ENCODE measurements at regions not wholly inside any gene's neighbourhood (a gene's known extent, or its start where the extent isn't known, plus 50 kb on each side); places are given as distances from the start of the nearest gene placed in this dataset.
A peak's percentile ranks its signal among the peaks of the same experiment; 100 is the strongest.

DNA sequence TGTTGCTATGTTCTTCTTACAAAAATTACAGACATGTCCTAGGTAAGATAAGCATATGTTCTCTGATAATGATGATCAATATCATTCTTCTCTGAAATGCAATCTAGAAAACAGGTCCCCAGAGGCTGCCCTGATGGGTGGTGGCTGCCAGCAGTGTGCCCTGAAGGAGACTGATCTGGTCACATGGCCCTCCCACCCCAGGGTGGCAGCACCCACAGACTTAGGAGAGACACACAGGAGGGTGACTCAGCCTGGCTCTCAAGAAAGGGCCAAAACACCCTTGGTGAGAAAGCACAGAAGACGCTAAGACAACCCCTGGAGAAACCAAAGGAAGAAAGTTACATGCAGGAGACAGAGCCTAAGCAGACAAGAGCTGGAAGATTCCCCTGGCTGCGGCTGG lies 203.7 kb downstream of the TJP1 start:
- Histone ChIP-seq H2BK12ac (ENCODE audit: low read length) (no peak overlapping the region), H2AK5ac (ENCODE audit: low read length) (no peak overlapping the region), H3K4me1 (ENCODE audit: control insufficient read depth in 1 of 2, insufficient read depth in 2 of 2, low read length in 2 of 2) (peaks cover under 1 to 4% of the 10 kb centered on the region in 2 experiments), H3K27ac (ENCODE audit: low read depth, low read length) (no peak overlapping the region), H3K18ac (ENCODE audit: low read length) (no peak overlapping the region), H3K4me2 (ENCODE audit: low read length) (no peak overlapping the region), H2BK5ac (ENCODE audit: low read depth, low read length, poor library complexity) (no peak overlapping the region), H3K23ac (ENCODE audit: low read length) (no peak overlapping the region), H2BK120ac (ENCODE audit: insufficient read depth, low read length, poor library complexity) (no peak overlapping the region), H4K8ac (ENCODE audit: low read depth, low read length) (no peak overlapping the region), H2AFZ (ENCODE audit: insufficient read depth, low read length, poor library complexity) (no peak overlapping the region), H4K12ac (ENCODE audit: low read depth, low read length) (no peak overlapping the region), H3K4me3 (ENCODE audit: low read depth, low read length) (no peak overlapping the region), H3K9ac (ENCODE audit: low read length) (no peak overlapping the region), H3K14ac (ENCODE audit: low read length) (no peak overlapping the region), H3K27me3 (ENCODE audit: insufficient read depth, low read length) (no peaks in the 10 kb centered on the region), H4K91ac (ENCODE audit: low read depth, low read length) (no peak overlapping the region), H3K79me1 (ENCODE audit: low read length) (peaks cover under 1% of the 10 kb centered on the region), H3K4ac (ENCODE audit: low read depth, low read length) (no peak overlapping the region), H3K9me3 (ENCODE audit: insufficient read depth, low read depth, low read length) (no peaks in the 10 kb centered on the region), H3K36me3 (ENCODE audit: control insufficient read depth in 1 of 2, insufficient read depth in 2 of 2, low read length in 2 of 2) (no peaks in the 10 kb centered on the region), H3K79me2 (ENCODE audit: control insufficient read depth, insufficient read depth, low read length, poor library complexity) (no peaks in the 10 kb centered on the region)
- no peak for DNase-seq
- WGBS (ENCODE audit: extremely low coverage, insufficient coverage, insufficient read length) = no CpG with 5 or more reads among the region's 2 CpGs

DNA sequence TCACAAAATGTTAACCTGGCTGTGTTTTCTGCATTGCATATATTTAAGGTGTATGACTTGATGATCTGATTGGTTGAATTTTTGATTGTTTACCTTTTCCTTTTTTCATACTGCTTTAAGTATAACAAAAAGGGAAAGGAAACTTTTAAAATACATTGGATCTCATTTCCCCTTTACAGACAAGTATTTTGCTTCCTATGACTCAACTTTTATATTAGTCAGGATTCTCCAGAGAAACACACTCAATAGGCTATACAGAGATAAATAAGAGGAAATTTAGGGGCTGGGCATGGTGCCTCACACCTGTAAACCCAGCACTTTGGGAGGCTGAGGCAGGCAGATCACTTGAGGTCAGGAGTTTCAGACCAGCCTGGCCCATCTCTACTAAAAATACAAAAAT lies 205.8 kb downstream of the TJP1 start:
- Histone ChIP-seq H3K27ac (ENCODE audit: low read depth, low read length) (no peak overlapping the region), H3K79me2 (ENCODE audit: control insufficient read depth, insufficient read depth, low read length, poor library complexity) (no peaks in the 10 kb centered on the region), H2AFZ (ENCODE audit: insufficient read depth, low read length, poor library complexity) (no peak overlapping the region), H3K4me2 (ENCODE audit: low read length) (no peak overlapping the region), H3K4ac (ENCODE audit: low read depth, low read length) (no peak overlapping the region), H3K27me3 (ENCODE audit: insufficient read depth, low read length) (no peaks in the 10 kb centered on the region), H3K18ac (ENCODE audit: low read length) (no peak overlapping the region), H3K79me1 (ENCODE audit: low read length) (peaks cover 5% of the 10 kb centered on the region), H4K12ac (ENCODE audit: low read depth, low read length) (no peak overlapping the region), H3K9me3 (ENCODE audit: insufficient read depth, low read depth, low read length) (no peaks in the 10 kb centered on the region), H4K8ac (ENCODE audit: low read depth, low read length) (no peak overlapping the region), H3K23ac (ENCODE audit: low read length) (no peak overlapping the region), H3K36me3 (ENCODE audit: control insufficient read depth in 1 of 2, insufficient read depth in 2 of 2, low read length in 2 of 2) (no peaks in the 10 kb centered on the region), H2BK120ac (ENCODE audit: insufficient read depth, low read length, poor library complexity) (no peak overlapping the region), H2BK12ac (ENCODE audit: low read length) (no peak overlapping the region), H3K4me3 (ENCODE audit: low read depth, low read length) (no peak overlapping the region), H2BK5ac (ENCODE audit: low read depth, low read length, poor library complexity) (no peak overlapping the region), H3K9ac (ENCODE audit: low read length) (no peak overlapping the region), H3K14ac (ENCODE audit: low read length) (no peak overlapping the region), H3K4me1 (ENCODE audit: control insufficient read depth in 1 of 2, insufficient read depth in 2 of 2, low read length in 2 of 2) (peaks cover 13 to 17% of the 10 kb centered on the region in 2 experiments), H4K91ac (ENCODE audit: low read depth, low read length) (no peak overlapping the region), H2AK5ac (ENCODE audit: low read length) (no peak overlapping the region)
- DNase-seq = no peak

DNA sequence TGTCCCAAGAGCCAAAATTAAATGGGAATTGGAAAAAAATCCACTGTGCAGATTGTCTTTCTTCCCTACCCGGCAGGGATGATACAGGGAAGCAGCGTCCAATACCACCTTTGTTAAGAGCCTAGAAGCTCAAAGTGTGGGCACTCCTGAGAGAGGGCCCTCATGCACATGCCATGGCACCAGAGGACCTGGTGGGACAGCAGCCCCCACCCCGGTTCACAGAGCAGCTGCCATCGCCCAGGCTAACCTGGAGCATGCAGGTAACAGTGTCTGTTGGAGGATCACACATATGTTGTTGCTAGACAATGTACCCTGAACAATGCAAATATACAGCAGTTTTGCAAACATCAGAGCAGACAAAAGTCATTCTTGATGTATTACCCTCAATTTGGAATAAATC lies 206.5 kb downstream of the TJP1 start:
- Histone ChIP-seq H3K79me1 (ENCODE audit: low read length) (peaks cover 5% of the 10 kb centered on the region), H4K8ac (ENCODE audit: low read depth, low read length) (no peak overlapping the region), H3K4ac (ENCODE audit: low read depth, low read length) (no peak overlapping the region), H3K4me1 (ENCODE audit: control insufficient read depth in 1 of 2, insufficient read depth in 2 of 2, low read length in 2 of 2) (peaks cover 13 to 17% of the 10 kb centered on the region in 2 experiments), H3K36me3 (ENCODE audit: control insufficient read depth in 1 of 2, insufficient read depth in 2 of 2, low read length in 2 of 2) (no peaks in the 10 kb centered on the region), H2BK5ac (ENCODE audit: low read depth, low read length, poor library complexity) (no peak overlapping the region), H3K4me3 (ENCODE audit: low read depth, low read length) (no peak overlapping the region), H4K12ac (ENCODE audit: low read depth, low read length) (no peak overlapping the region), H4K91ac (ENCODE audit: low read depth, low read length) (no peak overlapping the region), H3K9ac (ENCODE audit: low read length) (no peak overlapping the region), H2AFZ (ENCODE audit: insufficient read depth, low read length, poor library complexity) (no peak overlapping the region), H3K27me3 (ENCODE audit: insufficient read depth, low read length) (no peaks in the 10 kb centered on the region), H3K79me2 (ENCODE audit: control insufficient read depth, insufficient read depth, low read length, poor library complexity) (no peaks in the 10 kb centered on the region), H2AK5ac (ENCODE audit: low read length) (no peak overlapping the region), H3K4me2 (ENCODE audit: low read length) (no peak overlapping the region), H2BK12ac (ENCODE audit: low read length) (no peak overlapping the region), H3K18ac (ENCODE audit: low read length) (no peak overlapping the region), H2BK120ac (ENCODE audit: insufficient read depth, low read length, poor library complexity) (no peak overlapping the region), H3K27ac (ENCODE audit: low read depth, low read length) (no peak overlapping the region), H3K9me3 (ENCODE audit: insufficient read depth, low read depth, low read length) (no peaks in the 10 kb centered on the region), H3K14ac (ENCODE audit: low read length) (no peak overlapping the region), H3K23ac (ENCODE audit: low read length) (no peak overlapping the region)
- no CpG with 5 or more reads among the region's 4 CpGs for WGBS (ENCODE audit: extremely low coverage, insufficient coverage, insufficient read length)
- DNase-seq = no peak

DNA sequence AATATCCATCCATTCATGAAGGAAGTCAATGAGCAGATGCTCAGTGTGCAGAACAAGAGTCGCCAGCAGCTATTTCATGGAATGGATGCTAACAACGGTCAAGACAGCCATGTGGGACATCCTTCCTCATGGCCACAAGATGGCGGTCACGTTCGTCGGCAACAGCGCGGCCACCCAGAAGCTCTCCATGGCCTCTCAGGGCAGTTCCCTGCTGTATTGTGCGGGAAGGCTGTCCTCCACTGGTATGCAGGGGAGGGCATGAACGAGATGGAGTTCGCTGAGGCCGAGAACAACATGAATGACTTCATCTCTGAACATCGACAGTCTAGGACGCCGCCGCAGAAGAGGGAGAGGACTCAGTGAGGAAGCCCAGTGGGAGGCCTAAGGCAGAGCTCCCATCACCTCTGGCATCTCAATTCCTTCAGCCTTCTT lies 208.3 kb downstream of the TJP1 start:
- Histone ChIP-seq H3K4me2 (ENCODE audit: low read length) (no peak overlapping the region), H4K91ac (ENCODE audit: low read depth, low read length) (no peak overlapping the region), H3K79me1 (ENCODE audit: low read length) (peaks cover 5% of the 10 kb centered on the region), H3K36me3 (ENCODE audit: control insufficient read depth in 1 of 2, insufficient read depth in 2 of 2, low read length in 2 of 2) (no peaks in the 10 kb centered on the region), H2AK5ac (ENCODE audit: low read length) (no peak overlapping the region), H3K9me3 (ENCODE audit: insufficient read depth, low read depth, low read length) (no peaks in the 10 kb centered on the region), H3K9ac (ENCODE audit: low read length) (no peak overlapping the region), H2BK5ac (ENCODE audit: low read depth, low read length, poor library complexity) (no peak overlapping the region), H2AFZ (ENCODE audit: insufficient read depth, low read length, poor library complexity) (no peak overlapping the region), H3K4me1 (ENCODE audit: control insufficient read depth in 1 of 2, insufficient read depth in 2 of 2, low read length in 2 of 2) (peaks cover 13 to 17% of the 10 kb centered on the region in 2 experiments), H3K18ac (ENCODE audit: low read length) (no peak overlapping the region), H2BK120ac (ENCODE audit: insufficient read depth, low read length, poor library complexity) (no peak overlapping the region), H3K23ac (ENCODE audit: low read length) (no peak overlapping the region), H2BK12ac (ENCODE audit: low read length) (no peak overlapping the region), H3K4ac (ENCODE audit: low read depth, low read length) (no peak overlapping the region), H4K12ac (ENCODE audit: low read depth, low read length) (no peak overlapping the region), H3K27ac (ENCODE audit: low read depth, low read length) (no peak overlapping the region), H3K4me3 (ENCODE audit: low read depth, low read length) (no peak overlapping the region), H3K14ac (ENCODE audit: low read length) (no peak overlapping the region), H3K79me2 (ENCODE audit: control insufficient read depth, insufficient read depth, low read length, poor library complexity) (no peaks in the 10 kb centered on the region), H4K8ac (ENCODE audit: low read depth, low read length) (no peak overlapping the region), H3K27me3 (ENCODE audit: insufficient read depth, low read length) (no peaks in the 10 kb centered on the region)
- peak; percentile 55 to 71 for DNase-seq
- no CpG with 5 or more reads among the region's 16 CpGs for WGBS (ENCODE audit: extremely low coverage, insufficient coverage, insufficient read length)
